NCI-H748 (cell line): ENCODE measurements at regions not wholly inside any gene's neighbourhood (a gene's known extent, or its start where the extent isn't known, plus 50 kb on each side); places are given as distances from the start of the nearest gene placed in this dataset.

Experiments
- DNase-seq: peaks from one replicate; lab custom pipeline; 2025; ENCODE audit not compliant: unreplicated experiment; lab: John Stamatoyannopoulos, UW

DNA sequence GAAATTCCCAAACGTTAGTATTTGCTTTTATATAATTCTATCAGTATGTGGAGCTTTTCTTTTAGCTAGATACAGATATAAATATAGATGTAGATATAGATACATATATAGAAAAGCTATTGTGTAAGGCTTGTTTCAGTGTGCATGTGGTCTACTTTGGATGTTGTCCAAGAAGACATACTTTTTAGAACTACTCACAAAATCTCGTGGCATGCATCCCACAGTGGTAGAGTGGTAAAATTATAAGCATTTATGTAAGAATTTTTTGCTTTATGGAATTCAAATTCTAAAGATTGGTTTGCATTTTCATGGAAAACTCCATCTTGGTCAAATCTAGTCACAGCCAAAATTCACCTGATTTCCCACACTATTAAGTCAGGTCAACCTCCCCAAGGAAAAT is 880.4 kb downstream of the EFNB2 start:
- no peak for DNase-seq

DNA sequence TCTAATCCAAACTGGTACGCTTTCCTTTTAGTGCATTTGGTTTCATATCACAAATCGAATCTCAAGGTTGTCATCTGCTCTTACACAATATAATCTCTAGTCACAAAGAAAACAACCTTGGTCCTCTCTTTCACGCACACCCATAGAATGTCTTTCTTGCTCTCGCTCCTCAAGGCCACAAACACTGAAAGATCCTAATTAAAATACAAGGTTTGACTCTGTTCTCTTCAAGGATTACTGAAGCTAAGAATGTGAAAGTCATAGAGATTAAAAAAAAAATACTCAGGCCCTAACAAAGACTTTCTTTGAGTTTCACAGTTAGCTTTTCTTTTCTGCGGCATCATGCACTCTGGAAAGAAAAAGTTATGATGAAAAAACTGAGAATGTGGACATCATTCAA is 891.5 kb downstream of the EFNB2 start:
- DNase-seq: no peak

- DNase-seq: no peak
These were observed 892.9 kb downstream of the EFNB2 start for GRCh38 chr13:105642511-105642958.

DNA sequence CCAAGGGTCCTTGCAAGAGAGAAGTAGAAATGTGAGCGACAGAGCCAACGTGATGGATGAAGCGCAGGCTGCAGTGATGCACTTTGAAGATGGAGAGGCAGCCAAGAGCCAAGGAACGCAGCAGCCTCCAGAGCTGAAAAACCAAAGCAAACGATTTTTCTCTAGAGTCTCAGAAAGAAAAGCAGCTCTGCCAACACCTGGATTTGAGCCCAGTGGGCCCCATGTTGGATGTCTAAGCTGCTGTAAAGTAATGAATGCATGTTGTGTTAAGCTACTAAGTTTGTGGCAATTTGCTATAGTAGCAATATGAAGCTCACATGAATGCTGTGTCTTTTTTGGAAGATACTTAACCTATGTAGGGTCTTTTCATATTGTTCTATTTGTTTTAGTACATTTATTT is 894.3 kb downstream of the EFNB2 start:
- DNase-seq: no peak

GRCh38 chr13:105638426-105638825 is 897.0 kb downstream of the EFNB2 start:
- no peak for DNase-seq

- DNase-seq: no peak
These were observed 901.4 kb downstream of the EFNB2 start for GRCh38 chr13:105634059-105634458.

GRCh38 chr13:105630431-105630830 is 905.0 kb downstream of the EFNB2 start:
- no peak for DNase-seq

- no peak for DNase-seq
These were observed 908.2 kb downstream of the EFNB2 start for GRCh38 chr13:105627270-105627669.

GRCh38 chr13:105625691-105626090 is 909.8 kb downstream of the EFNB2 start:
- DNase-seq: no peak

DNA sequence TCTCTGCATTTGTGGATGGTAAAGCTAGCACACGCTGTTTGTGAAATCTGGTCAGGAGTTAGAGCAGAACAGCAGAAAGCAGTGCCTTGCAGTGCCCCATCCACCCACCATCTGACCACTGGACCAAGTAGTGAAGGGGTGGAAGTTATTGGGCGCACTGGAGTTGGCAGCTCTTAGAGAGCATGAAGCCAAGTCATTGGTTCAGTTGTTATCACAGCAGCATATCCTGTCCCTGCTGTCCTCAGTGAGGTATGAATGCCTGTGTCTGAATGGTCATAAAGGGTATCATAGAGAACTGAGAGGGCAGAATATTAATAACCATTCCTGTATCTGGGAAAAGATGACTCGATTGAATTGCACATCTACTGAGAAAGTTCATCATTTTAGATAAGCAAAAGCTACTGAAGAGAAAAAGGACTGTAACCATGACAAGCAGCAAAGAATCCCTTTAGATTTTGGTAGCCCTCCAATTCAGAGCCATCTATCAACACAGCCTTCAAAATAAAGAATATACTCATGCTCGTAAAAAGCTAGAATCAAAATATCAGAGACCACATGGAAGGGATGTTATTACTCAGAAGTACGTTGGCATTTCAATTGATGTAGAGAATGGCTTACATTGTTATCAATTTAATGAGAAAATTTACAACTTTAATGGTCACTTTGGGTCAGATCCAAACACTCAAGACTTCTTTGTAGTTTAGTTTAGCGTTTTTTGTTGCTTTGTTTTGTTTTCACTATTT is 919.0 kb downstream of the EFNB2 start:
- DNase-seq: no peak

DNA sequence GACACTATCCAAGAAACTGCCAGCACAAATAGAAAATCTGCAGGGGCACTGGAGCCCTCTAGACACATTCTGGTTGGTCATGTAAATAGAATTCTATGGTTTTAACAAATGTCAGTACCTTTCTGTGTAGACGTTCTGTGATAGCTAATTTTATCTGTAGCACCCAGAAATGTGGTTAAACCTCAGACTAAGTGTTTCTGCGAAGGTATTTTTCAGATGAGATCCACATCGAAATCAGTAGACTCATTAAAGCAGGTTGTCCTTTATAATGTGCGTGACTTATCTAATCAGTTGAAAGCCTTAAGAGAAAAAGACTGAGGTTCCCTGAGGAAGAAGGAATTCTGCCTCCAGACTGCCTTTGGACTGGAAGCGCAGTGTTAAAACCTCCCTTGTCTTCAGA is 922.9 kb downstream of the EFNB2 start:
- no peak for DNase-seq

DNA sequence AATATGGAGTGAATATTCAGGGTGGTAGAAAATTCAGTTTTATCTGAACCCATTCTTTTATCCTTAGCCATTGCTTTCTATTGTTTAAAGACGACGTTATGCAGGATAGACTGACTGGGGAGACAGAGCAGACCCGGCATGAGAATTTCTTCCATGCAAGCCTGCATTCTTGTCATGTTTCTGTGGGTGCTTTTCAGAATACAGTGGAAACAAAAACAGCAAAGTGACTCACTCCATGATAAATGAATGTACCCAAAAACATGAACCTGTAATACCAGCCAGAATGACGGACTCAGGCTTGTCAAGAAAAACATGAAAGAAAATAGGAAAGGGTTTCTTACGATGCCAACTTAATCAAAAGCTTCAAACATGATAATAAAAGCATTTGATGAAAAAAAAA is 924.0 kb downstream of the EFNB2 start:
- DNase-seq: no peak

GRCh38 chr13:105608104-105608503 is 927.4 kb downstream of the EFNB2 start:
- no peak for DNase-seq

DNA sequence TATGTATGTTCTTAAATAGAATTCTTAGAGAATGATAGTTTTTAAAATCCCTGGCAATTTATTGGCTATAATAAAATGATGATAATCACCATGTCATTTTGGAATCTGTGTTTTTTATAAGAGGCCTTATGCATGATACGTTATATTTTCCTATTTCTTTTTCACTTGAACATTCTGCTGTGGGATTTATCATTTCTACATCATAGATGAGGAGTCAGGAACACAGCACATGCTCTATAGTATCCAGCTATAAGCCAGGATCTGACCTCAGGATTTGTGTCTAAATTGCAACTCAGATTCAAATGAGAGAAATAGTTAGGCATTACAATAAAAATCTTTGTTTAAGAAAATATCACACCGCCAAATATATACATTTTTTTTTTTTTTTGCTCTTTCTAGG is 928.0 kb downstream of the EFNB2 start:
- no peak for DNase-seq

DNA sequence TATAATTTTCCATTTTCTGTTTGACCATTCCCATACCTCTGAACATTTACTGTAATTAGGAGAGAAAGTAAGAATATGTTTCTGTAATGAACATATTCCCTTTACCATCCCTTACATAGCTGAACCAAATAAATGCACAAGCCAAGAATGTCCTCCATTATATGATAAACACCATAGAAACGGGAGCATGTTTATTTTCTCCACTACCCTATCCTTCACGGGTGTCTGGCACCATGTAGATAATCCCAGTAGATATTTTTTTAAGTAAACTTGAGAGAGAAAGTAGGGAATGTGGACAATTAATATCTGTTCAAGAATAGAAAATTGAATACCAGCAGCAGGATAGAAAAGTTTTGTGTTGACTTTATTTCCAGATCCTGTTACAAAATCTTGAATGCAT is 928.4 kb downstream of the EFNB2 start:
- no peak for DNase-seq

- DNase-seq: no peak
These were observed 932.3 kb downstream of the EFNB2 start for GRCh38 chr13:105602956-105603670.

- DNase-seq: no peak
These were observed 935.9 kb downstream of the EFNB2 start for GRCh38 chr13:105599477-105600037.

GRCh38 chr13:105598529-105598928 is 936.9 kb downstream of the EFNB2 start:
- no peak for DNase-seq

DNA sequence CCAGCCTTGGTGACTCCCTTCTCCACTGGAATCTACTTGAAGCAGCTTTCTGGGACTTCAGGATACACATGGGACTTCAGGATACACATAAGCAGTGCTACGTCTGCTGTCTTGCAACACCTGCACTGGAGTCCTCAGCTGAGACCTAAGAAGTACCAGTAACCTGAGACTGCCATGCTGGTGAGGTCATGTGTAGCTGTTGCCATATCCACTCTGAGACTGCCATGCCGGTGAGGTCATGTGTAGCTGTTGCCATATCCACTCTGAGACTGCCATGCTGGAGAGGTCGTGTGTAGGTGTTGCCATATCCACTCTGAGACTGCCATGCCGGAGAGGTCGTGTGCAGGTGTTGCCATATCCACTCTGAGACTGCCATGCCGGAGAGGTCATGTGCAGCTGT is 937.9 kb downstream of the EFNB2 start:
- DNase-seq: no peak

- DNase-seq: no peak
These were observed 940.0 kb downstream of the EFNB2 start for GRCh38 chr13:105595471-105595870.

DNA sequence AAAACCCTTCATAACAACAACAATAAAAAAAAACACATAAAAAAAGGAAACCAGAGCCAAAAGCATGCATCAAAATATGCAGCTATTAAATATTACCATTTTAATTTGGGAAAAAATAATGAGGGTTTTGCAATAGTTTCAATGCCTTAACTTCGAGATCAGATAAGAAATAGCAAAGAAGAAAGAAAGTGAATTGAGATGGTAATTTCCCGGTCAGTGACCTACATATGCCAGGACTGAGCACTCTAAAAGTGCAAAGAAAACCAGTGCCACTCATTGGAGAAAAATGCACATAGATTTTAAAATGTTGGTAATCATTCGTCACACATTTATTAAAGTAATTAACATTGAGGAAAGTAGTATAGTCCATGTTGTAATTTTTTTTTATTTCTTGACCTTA is 944.2 kb downstream of the EFNB2 start:
- DNase-seq: no peak

DNA sequence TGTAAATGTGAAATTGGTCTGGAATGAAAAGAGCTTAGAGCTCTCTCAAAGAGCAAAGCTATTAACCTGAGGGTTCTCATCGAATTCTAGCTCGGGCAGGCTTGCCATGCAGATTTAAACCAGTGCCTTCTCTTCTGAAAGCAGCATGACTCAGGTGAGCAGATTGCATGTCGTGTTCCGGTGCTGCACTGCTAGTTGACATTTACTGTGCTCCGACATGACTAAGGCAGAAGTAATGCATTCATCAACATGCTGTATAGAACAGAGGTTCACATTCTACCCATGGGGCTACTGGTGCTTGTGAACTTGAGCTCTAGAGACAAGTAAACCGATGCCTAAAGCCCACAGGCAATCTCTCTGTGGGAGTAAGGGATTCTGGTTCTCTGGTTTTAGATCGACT is 947.7 kb downstream of the EFNB2 start:
- no peak for DNase-seq
